Fibroblast of mammary gland (primary cell): ENCODE measurements at regions not wholly inside any gene's neighbourhood (a gene's known extent, or its start where the extent isn't known, plus 50 kb on each side); places are given as distances from the start of the nearest gene placed in this dataset.

Source experiments
- DNase-seq: peaks from one replicate; pipeline ENCODE4 v3.0.0-alpha.2; 2010; ENCODE audit warnings: low read depth
- H3K4me3 ChIP-seq: 2 replicates; pipeline ENCODE4 v1.5.1; 2011; ENCODE audit warnings: low read depth, mild to moderate bottlenecking, low read length, moderate library complexity; ENCODE audit not compliant: control insufficient read depth
- TF ChIP-seq, protein P1 (sequence below): conservative IDR thresholded peaks from 2 replicates; pipeline ENCODE4 v1.5.1; 2011; ENCODE audit warnings: low read depth, low read length, inconsistent platforms; ENCODE audit not compliant: control insufficient read depth, insufficient read depth

DNA sequence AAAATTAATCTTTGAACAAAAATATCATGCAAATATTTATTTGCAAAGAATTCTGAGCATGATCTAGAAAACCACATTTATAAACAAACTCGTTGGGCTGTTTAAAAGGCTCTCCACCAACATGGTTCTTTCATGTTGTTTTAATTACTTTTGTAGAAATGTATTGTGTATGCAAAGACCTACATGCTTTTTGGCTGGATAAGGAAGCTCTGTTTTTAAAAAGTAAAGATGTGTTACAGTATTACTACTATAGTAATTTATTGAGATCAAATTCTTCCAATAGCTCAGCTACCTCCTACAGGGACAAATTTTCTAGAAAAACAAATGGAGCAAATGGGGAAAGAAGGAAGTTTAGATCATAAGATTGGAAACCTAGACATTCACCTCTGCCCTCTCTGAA is 177.5 kb upstream of the TTC29 start:
- TF ChIP-seq, protein P1, sequence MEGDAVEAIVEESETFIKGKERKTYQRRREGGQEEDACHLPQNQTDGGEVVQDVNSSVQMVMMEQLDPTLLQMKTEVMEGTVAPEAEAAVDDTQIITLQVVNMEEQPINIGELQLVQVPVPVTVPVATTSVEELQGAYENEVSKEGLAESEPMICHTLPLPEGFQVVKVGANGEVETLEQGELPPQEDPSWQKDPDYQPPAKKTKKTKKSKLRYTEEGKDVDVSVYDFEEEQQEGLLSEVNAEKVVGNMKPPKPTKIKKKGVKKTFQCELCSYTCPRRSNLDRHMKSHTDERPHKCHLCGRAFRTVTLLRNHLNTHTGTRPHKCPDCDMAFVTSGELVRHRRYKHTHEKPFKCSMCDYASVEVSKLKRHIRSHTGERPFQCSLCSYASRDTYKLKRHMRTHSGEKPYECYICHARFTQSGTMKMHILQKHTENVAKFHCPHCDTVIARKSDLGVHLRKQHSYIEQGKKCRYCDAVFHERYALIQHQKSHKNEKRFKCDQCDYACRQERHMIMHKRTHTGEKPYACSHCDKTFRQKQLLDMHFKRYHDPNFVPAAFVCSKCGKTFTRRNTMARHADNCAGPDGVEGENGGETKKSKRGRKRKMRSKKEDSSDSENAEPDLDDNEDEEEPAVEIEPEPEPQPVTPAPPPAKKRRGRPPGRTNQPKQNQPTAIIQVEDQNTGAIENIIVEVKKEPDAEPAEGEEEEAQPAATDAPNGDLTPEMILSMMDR = no peak
- no peak for DNase-seq
- H3K4me3 ChIP-seq = no peak overlapping the region

DNA sequence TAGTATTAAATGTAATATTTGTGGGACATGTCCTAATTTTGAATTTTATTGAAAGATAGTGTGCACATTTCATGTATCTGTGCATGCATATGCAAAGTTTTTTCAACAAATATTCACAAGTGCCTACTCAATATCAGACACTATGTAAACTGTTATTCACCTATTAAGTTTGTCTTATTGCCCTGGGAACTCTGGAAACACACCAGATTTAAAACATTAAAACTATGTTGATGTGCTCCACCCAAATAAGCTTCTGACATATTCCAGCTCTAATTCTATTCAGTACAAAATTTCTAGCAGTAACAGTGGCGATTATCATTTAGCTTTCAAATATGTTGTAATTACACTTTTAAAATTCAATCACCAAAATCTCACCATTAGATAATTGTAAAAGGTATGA is 183.1 kb upstream of the TTC29 start:
- TF ChIP-seq, protein P1 = no peak
- no peak overlapping the region for H3K4me3 ChIP-seq
- DNase-seq = no peak

DNA sequence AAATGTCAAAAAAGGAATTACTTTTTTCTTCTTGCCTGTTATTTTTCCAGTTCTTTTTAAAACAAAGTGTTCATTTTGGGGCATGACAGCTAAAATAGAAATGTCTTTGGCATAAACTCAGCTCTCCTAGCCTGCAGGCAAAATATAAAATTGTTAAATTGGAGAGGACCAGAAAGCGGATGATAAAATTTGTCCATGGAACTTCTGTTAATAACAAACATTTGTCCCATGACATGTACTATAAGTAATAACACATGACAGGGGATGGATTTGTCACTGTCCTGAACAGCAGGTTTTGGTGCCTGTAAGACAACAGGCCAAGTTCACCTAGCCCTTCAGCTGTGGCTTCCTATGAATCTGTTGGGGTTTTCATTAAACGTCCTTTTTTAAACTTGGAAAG is 184.0 kb upstream of the TTC29 start:
- no peak overlapping the region for H3K4me3 ChIP-seq
- TF ChIP-seq, protein P1 = no peak
- no peak for DNase-seq

DNA sequence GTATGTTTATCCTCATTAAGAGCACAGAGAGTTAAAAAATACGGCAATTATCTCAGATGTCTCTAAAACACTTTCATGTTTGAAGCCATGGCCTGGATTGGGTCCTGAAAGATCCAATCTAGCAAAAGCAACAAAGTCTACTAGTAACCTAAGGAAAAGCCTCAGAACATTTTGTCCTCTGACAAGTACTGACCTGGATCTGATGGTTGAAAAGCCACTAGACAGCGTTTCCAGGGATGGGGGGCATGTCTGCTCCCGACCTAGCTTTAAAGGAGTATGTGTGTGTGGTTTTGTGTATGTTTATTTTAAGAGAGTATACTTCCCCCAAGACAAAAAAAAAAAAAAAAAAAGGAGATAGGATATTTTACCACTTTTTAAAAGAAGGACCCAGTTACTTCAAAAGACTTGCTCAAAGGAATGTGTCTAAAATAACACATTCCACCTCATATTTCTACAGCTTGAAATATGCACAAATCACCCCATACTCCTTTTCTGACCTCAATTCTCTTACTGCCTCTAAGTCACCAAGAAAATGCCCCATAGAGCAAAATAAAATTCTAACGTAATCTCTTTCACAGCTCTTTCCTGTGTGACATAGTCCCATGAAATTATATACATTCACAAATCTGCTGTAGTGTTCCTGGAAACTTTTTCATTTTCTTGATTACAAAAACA is 189.0 kb upstream of the TTC29 start:
- TF ChIP-seq, protein P1 = no peak
- no peak overlapping the region for H3K4me3 ChIP-seq
- no peak for DNase-seq

DNA sequence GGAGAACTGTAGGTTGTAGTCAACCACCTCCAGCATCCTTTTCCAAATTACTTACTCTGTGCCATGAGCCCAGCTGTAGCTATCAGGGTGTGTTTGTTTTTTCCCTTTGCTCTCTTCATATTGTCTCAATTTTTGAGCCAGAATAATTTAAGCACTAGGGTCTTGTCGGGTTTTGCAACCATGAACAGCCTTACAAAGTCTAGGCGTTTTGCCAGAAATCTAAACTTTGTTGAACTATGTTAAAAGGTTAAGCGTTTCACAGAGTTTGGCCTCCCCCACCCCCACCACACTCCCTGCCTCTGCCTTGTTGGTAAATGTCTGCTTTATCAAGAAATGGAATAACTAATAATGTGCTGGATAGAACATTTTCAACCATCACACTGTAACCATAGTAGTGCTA is 190.6 kb upstream of the TTC29 start:
- DNase-seq = peak; percentile 69
- no peak overlapping the region for H3K4me3 ChIP-seq
- TF ChIP-seq, protein P1 = no peak

DNA sequence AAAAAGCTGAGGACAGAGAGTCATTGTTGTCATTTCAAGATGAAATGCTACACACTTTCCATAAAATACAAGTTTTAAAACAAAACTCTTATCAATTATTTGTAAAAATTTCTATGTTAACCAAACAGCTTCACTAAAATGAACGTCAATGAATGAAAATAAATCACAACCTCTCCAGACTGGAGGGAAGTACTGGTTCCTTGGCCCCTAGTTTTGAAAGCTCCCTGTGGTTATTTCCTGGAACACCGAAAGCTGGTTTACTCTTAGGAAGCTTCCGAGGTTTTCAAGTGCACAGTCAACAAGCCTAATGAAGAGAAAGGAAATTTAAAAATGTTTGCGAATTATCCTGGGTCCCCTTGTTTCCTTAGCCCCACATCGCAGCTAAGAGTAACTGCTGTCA is 191.1 kb upstream of the TTC29 start:
- DNase-seq = no peak
- no peak overlapping the region for H3K4me3 ChIP-seq
- TF ChIP-seq, protein P1 = no peak

DNA sequence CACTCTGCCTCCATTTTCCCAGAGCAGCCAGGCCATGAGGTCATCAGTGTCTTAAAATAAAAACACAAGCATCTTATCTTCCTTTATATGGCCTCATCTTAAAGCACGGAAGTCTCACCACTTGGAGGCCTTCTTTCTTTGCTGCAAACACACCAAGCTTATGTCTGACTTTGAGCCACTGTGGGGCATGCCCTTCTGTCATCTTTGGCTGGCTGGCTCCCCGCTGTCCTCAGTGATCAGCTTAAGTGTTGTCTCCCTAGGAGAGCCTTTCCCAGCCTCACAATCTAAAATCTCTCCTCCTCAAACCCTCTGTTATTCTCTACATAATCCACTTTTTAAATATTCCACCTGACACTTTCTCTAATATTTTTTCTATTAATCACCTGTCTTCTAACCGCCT is 191.6 kb upstream of the TTC29 start:
- no peak overlapping the region for H3K4me3 ChIP-seq
- TF ChIP-seq, protein P1 = no peak

More for the DNA sequence above, 191.6 kb upstream of the TTC29 start:
- no peak for DNase-seq
